ENCODE measurements at regions not wholly inside any gene's neighbourhood (a gene's known extent, or its start where the extent isn't known, plus 50 kb on each side); places are given as distances from the start of the nearest gene placed in this dataset.

GRCh38 chr3:148379763-148380382, 317.8 kb upstream of the AGTR1 start:
- Histone ChIP-seq H3K9me3 (ENCODE audit: low read length) (no peaks in the 10 kb centered on the region), H3K4me3 (ENCODE audit: low read length) (no peak overlapping the region), H2AFZ (ENCODE audit: low read depth, low read length) (no peak overlapping the region), H4K20me1 (ENCODE audit: insufficient read depth) (no peaks in the 10 kb centered on the region), H3K36me3 (ENCODE audit: insufficient read depth, low read length) (no peaks in the 10 kb centered on the region), H3K27me3 (ENCODE audit: insufficient read depth, low read depth, low read length) (no peaks in the 10 kb centered on the region), H3F3A (ENCODE audit: insufficient read depth, low read length, poor library complexity, severe bottlenecking) (no peaks in the 10 kb centered on the region), H3K9ac (ENCODE audit: low read length) (no peak overlapping the region), H3K4me2 (ENCODE audit: low read length) (no peak overlapping the region), H3K9me2 (ENCODE audit: insufficient read depth, low read length) (no peaks in the 10 kb centered on the region), H3K27ac (ENCODE audit: low read length) (no peak overlapping the region), H3K79me2 (replicated peaks; ENCODE audit: insufficient read depth, low read length) (no peaks in the 10 kb centered on the region)
- no peak for TF ChIP-seq TAF1 (IDR thresholded peaks at IDR 0.05; ENCODE audit: low read depth)
- TF ChIP-seq MXI1 (conservative IDR thresholded peaks at IDR 0.05; ENCODE audit: poor library complexity, severe bottlenecking) = no peak
- TF ChIP-seq CTCF (IDR thresholded peaks at IDR 0.05; ENCODE audit: poor library complexity, severe bottlenecking) = peak; percentile 82
- TF ChIP-seq EZH2 (IDR thresholded peaks at IDR 0.05; ENCODE audit: borderline replicate concordance, insufficient read depth, low read length, poor library complexity, severe bottlenecking) = no peak
- TF ChIP-seq RAD21 (conservative IDR thresholded peaks at IDR 0.05) = peak; percentile 89
- TF ChIP-seq EP300 (conservative IDR thresholded peaks at IDR 0.05; ENCODE audit: poor library complexity, severe bottlenecking) = no peak
- TF ChIP-seq POLR2AphosphoS5 (IDR thresholded peaks at IDR 0.05) = no peak
- no peak for TF ChIP-seq REST (IDR thresholded peaks at IDR 0.05; ENCODE audit: borderline replicate concordance)
- TF ChIP-seq SMC3 (conservative IDR thresholded peaks at IDR 0.05; ENCODE audit: poor library complexity) = peak; percentile 89

GRCh38 chr3:148381051-148381450, 316.7 kb upstream of the AGTR1 start:
- Histone ChIP-seq H3K9ac (ENCODE audit: low read length) (no peak overlapping the region), H3K79me2 (replicated peaks; ENCODE audit: insufficient read depth, low read length) (no peaks in the 10 kb centered on the region), H3F3A (ENCODE audit: insufficient read depth, low read length, poor library complexity, severe bottlenecking) (no peaks in the 10 kb centered on the region)

More at GRCh38 chr3:148381051-148381450, 316.7 kb upstream of the AGTR1 start:
- no peak overlapping the region for H3K27ac ChIP-seq (ENCODE audit: low read length)
- H4K20me1 ChIP-seq (ENCODE audit: insufficient read depth) = no peaks in the 10 kb centered on the region
- no peaks in the 10 kb centered on the region for H3K9me3 ChIP-seq (ENCODE audit: low read length)
- H3K36me3 ChIP-seq (ENCODE audit: insufficient read depth, low read length) = no peaks in the 10 kb centered on the region
- no peak overlapping the region for H3K4me3 ChIP-seq (ENCODE audit: low read length)
- no peaks in the 10 kb centered on the region for H3K9me2 ChIP-seq (ENCODE audit: insufficient read depth, low read length)
- H2AFZ ChIP-seq (ENCODE audit: low read depth, low read length) = no peak overlapping the region
- no peaks in the 10 kb centered on the region for H3K27me3 ChIP-seq (ENCODE audit: insufficient read depth, low read depth, low read length)
- no peak for TF ChIP-seq EZH2 (IDR thresholded peaks at IDR 0.05; ENCODE audit: borderline replicate concordance, insufficient read depth, low read length, poor library complexity, severe bottlenecking)
- TF ChIP-seq RAD21 (conservative IDR thresholded peaks at IDR 0.05) = no peak
- TF ChIP-seq CTCF (IDR thresholded peaks at IDR 0.05; ENCODE audit: poor library complexity, severe bottlenecking) = no peak
- TF ChIP-seq SMC3 (conservative IDR thresholded peaks at IDR 0.05; ENCODE audit: poor library complexity) = no peak
- no peak for TF ChIP-seq MXI1 (conservative IDR thresholded peaks at IDR 0.05; ENCODE audit: poor library complexity, severe bottlenecking)
- TF ChIP-seq TAF1 (IDR thresholded peaks at IDR 0.05; ENCODE audit: low read depth) = no peak
- TF ChIP-seq REST (IDR thresholded peaks at IDR 0.05; ENCODE audit: borderline replicate concordance) = no peak
- TF ChIP-seq POLR2AphosphoS5 (IDR thresholded peaks at IDR 0.05) = no peak
- TF ChIP-seq EP300 (conservative IDR thresholded peaks at IDR 0.05; ENCODE audit: poor library complexity, severe bottlenecking) = no peak
- no peak overlapping the region for H3K4me2 ChIP-seq (ENCODE audit: low read length)
